Liver (tissue), 8 donors: ENCODE measurements at regions not wholly inside any gene's neighbourhood (a gene's known extent, or its start where the extent isn't known, plus 50 kb on each side); places are given as distances from the start of the nearest gene placed in this dataset.

Experiments
- DNase-seq: peaks from one replicate; pipeline ENCODE4 v3.0.0-alpha.2; 2017; ENCODE audit warnings: low spot score
- H3K27ac ChIP-seq, 2 donors: one replicate each; pipeline ENCODE4 v1.7.0; 2013; ENCODE audit warnings: inconsistent platforms in 2 of 2, low read length in 2 of 2, control low read depth in 1 of 2, low read depth in 1 of 2, mild to moderate bottlenecking in 1 of 2
- H3K27me3 ChIP-seq, 4 donors: one replicate each; pipeline versions ENCODE4 v1.6.1 to v1.7.0; 2013; ENCODE audit warnings: low read length in 3 of 4, inconsistent platforms in 1 of 4, mild to moderate bottlenecking in 1 of 4, moderate library complexity in 1 of 4; ENCODE audit not compliant: control insufficient read depth in 4 of 4, insufficient read depth in 4 of 4
- H3K36me3 ChIP-seq, 4 donors: one replicate each; pipeline versions ENCODE4 v1.6.1 to v1.7.0; 2013; ENCODE audit warnings: low read length in 3 of 4, mild to moderate bottlenecking in 3 of 4, low read depth in 1 of 4, moderate library complexity in 1 of 4; ENCODE audit not compliant: control insufficient read depth in 4 of 4, insufficient read depth in 3 of 4
- H3K4me1 ChIP-seq, 4 donors: one replicate each; pipeline versions ENCODE4 v1.6.1 to v1.7.0; 2013; ENCODE audit warnings: low read length in 3 of 4, mild to moderate bottlenecking in 3 of 4, moderate library complexity in 1 of 4; ENCODE audit not compliant: control insufficient read depth in 4 of 4, insufficient read depth in 4 of 4
- H3K4me3 ChIP-seq, 3 donors: one replicate each; pipeline versions ENCODE4 v1.6.1 to v1.7.0; 2013; ENCODE audit warnings: low read length in 3 of 3, control low read depth in 1 of 3, low read depth in 1 of 3, mild to moderate bottlenecking in 1 of 3
- H3K9ac ChIP-seq, 2 donors: one replicate each; pipeline ENCODE4 v1.7.0; 2013; ENCODE audit warnings: low read length in 2 of 2, mild to moderate bottlenecking in 2 of 2, moderate library complexity in 2 of 2, control low read depth in 1 of 2, low read depth in 1 of 2
- H3K9me3 ChIP-seq, 4 donors: one replicate each; pipeline versions ENCODE4 v1.6.1 to v1.7.0; 2013; ENCODE audit warnings: low read length in 3 of 4; ENCODE audit not compliant: control insufficient read depth in 4 of 4
- ATF3 ChIP-seq: IDR thresholded peaks from 2 replicates; pipeline ENCODE4 v1.6.1; 2016; ENCODE audit warnings: antibody characterized with exemption
- CTCF ChIP-seq: fragments of 150-350 bp; IDR thresholded peaks from 2 replicates; pipeline ENCODE4 v1.5.1; 2017; ENCODE audit warnings: improper control_type of control experiment, low read depth, low read length; ENCODE audit not compliant: missing input control
- EGR1 ChIP-seq, 2 donors: IDR thresholded peaks; 2 replicates each; pipeline ENCODE4 v1.6.1; 2016 to 2018; ENCODE audit warnings: antibody characterized with exemption in 2 of 2, low read depth in 2 of 2
- FOXA1 ChIP-seq: IDR thresholded peaks from 2 replicates; pipeline ENCODE4 v1.6.1; 2016; ENCODE audit warnings: antibody characterized with exemption
- FOXA2 ChIP-seq: IDR thresholded peaks from 2 replicates; pipeline ENCODE4 v1.6.1; 2016; ENCODE audit warnings: antibody characterized with exemption
- GABPA ChIP-seq, 2 donors: IDR thresholded peaks in 1 of 2; conservative IDR thresholded peaks in 1 of 2; 2 replicates each; pipeline ENCODE4 v1.6.1; 2016; ENCODE audit warnings: antibody characterized with exemption in 2 of 2, mild to moderate bottlenecking in 1 of 2, moderate library complexity in 1 of 2
- HNF4A ChIP-seq, 2 donors: conservative IDR thresholded peaks; 2 replicates each; pipeline ENCODE4 v1.6.1; 2016; ENCODE audit warnings: antibody characterized with exemption in 2 of 2, mild to moderate bottlenecking in 2 of 2
- HNF4G ChIP-seq: IDR thresholded peaks from 2 replicates; pipeline ENCODE4 v1.6.1; 2016; ENCODE audit warnings: antibody characterized with exemption
- JUND ChIP-seq, 2 donors: IDR thresholded peaks; 2 replicates each; pipeline ENCODE4 v1.6.1; 2016; ENCODE audit warnings: antibody characterized with exemption in 2 of 2
- MAX ChIP-seq: IDR thresholded peaks from 2 replicates; pipeline ENCODE4 v1.6.1; 2016; ENCODE audit warnings: antibody characterized with exemption
- NR2F2 ChIP-seq: IDR thresholded peaks from 2 replicates; pipeline ENCODE4 v1.6.1; 2016; ENCODE audit warnings: antibody characterized with exemption
- RAD21 ChIP-seq, 2 donors: IDR thresholded peaks; 2 replicates each; pipeline ENCODE4 v1.6.1; 2016; ENCODE audit warnings: antibody characterized with exemption in 2 of 2, mild to moderate bottlenecking in 2 of 2
- REST ChIP-seq: IDR thresholded peaks from 2 replicates; pipeline ENCODE4 v1.6.1; 2016; ENCODE audit warnings: antibody characterized with exemption, mild to moderate bottlenecking
- RXRA ChIP-seq, 2 donors: IDR thresholded peaks; 2 replicates each; pipeline ENCODE4 v1.6.1; 2017 to 2018; ENCODE audit warnings: antibody characterized with exemption in 2 of 2, mild to moderate bottlenecking in 1 of 2
- SP1 ChIP-seq: IDR thresholded peaks from 2 replicates; pipeline ENCODE4 v1.6.1; 2018; ENCODE audit warnings: antibody characterized with exemption, mild to moderate bottlenecking
- YY1 ChIP-seq: IDR thresholded peaks from 2 replicates; pipeline ENCODE4 v1.6.1; 2016; ENCODE audit warnings: antibody characterized with exemption, mild to moderate bottlenecking
- ZBTB33 ChIP-seq: IDR thresholded peaks from 2 replicates; pipeline ENCODE4 v1.6.1; 2016; ENCODE audit warnings: antibody characterized with exemption
- WGBS: extraction: QIAGEN DNeasy Blood & Tissue Kit; methylation state at CpG from one replicate; pipeline ENCODE4 v1.1.7; 2013; 5-methylcytosine and 5-hydroxymethylcytosine counted together
- donor health status: healthy.
- donor health status: healthy.
- donor health status: healthy.
- donor health status: healthy.
- donor health status: healthy.

GRCh38 chr6:147715035-147715434, 206.5 kb downstream of the SAMD5 start:
- Histone ChIP-seq H3K4me3 (no peak overlapping the region), H3K9ac (no peak overlapping the region), H3K27me3 (no peaks in the 10 kb centered on the region), H3K4me1 (no peaks in the 10 kb centered on the region), H3K27ac (no peak overlapping the region), H3K36me3 (no peaks in the 10 kb centered on the region), H3K9me3 (no peaks in the 10 kb centered on the region)
- WGBS, result 94% methylated on average over 5 of the region's 5 CpGs
- TF ChIP-seq FOXA2 (no peak), HNF4A (conservative IDR thresholded peaks at IDR 0.05) (no peak), FOXA1 (no peak)
- DNase-seq, result no peak

GRCh38 chr6:147716434-147716833, 207.9 kb downstream of the SAMD5 start:
- no peaks in the 10 kb centered on the region for H3K4me1 ChIP-seq
- TF ChIP-seq YY1 (no peak), FOXA2 (no peak), HNF4G (no peak), RAD21 (IDR thresholded peaks at IDR 0.05) (no peak), RXRA (IDR thresholded peaks at IDR 0.05) (no peak)
- WGBS, result 83% methylated on average over 4 of the region's 4 CpGs
- no peak for DNase-seq
- H3K36me3 ChIP-seq, result no peaks in the 10 kb centered on the region
- H3K9me3 ChIP-seq, result no peaks in the 10 kb centered on the region
- H3K27me3 ChIP-seq, result no peaks in the 10 kb centered on the region
- no peak overlapping the region for H3K9ac ChIP-seq
- no peak overlapping the region for H3K27ac ChIP-seq
- no peak overlapping the region for H3K4me3 ChIP-seq

GRCh38 chr6:147717991-147718390, 209.5 kb downstream of the SAMD5 start:
- Histone ChIP-seq H3K9me3 (peaks cover 0 to 2% (median under 1%) of the 10 kb centered on the region in 4 donors), H3K27me3 (no peaks in the 10 kb centered on the region), H3K9ac (no peak overlapping the region), H3K4me3 (no peak overlapping the region), H3K27ac (no peak overlapping the region), H3K4me1 (no peaks in the 10 kb centered on the region), H3K36me3 (no peaks in the 10 kb centered on the region)
- TF ChIP-seq EGR1 (IDR thresholded peaks at IDR 0.05; ENCODE audit: low read depth in 2 of 2) (no peak), ATF3 (no peak), ZBTB33 (no peak), MAX (no peak), HNF4G (no peak), CTCF (no peak), RAD21 (IDR thresholded peaks at IDR 0.05) (no peak), JUND (IDR thresholded peaks at IDR 0.05) (no peak), FOXA2 (no peak), GABPA (IDR thresholded peaks at IDR 0.05 in 1 of 2, conservative IDR thresholded peaks at IDR 0.05 in 1 of 2) (no peak), NR2F2 (no peak), YY1 (no peak), SP1 (no peak), RXRA (IDR thresholded peaks at IDR 0.05) (no peak), REST (no peak), FOXA1 (no peak)
- no peak for DNase-seq
- WGBS, result 75% methylated on average over 5 of the region's 5 CpGs
